Activated CD4-positive, alpha-beta T cell treated with anti-CD3 and anti-CD28 coated beads for 36 hours (primary cell): ENCODE measurements at regions not wholly inside any gene's neighbourhood (a gene's known extent, or its start where the extent isn't known, plus 50 kb on each side); places are given as distances from the start of the nearest gene placed in this dataset.

Source experiments
- ATAC-seq: fragments of 200-7000 bp; cut with Tn5 transposase; one replicate; pipeline ENCODE4 v1.10.0; 2021; ENCODE audit warnings: mild to moderate bottlenecking, moderate library complexity
- CTCF ChIA-PET: fragments of 350-600 bp; sonication (Branson Sonifier 250); formaldehyde crosslinking; loops from one replicate; lab custom pipeline; 2021; ENCODE audit warnings: antibody characterized with exemption; lab: Charles Lee
- POLR2A ChIA-PET: fragments of 350-600 bp; sonication (Branson Sonifier 250); formaldehyde crosslinking; loops from one replicate; lab custom pipeline; 2021; ENCODE audit warnings: antibody characterized with exemption, inconsistent platforms; lab: Charles Lee
- DNase-seq: peaks from one replicate; pipeline ENCODE4 v3.0.0-alpha.2; 2020
- H3K27ac Mint-ChIP-seq: one replicate; pipeline ENCODE4 v1.8.0; 2021; ENCODE audit warnings: mixed read lengths
- H3K27me3 Mint-ChIP-seq: one replicate; pipeline ENCODE4 v1.8.0; 2021; ENCODE audit warnings: mixed read lengths
- H3K36me3 Mint-ChIP-seq: one replicate; pipeline ENCODE4 v1.8.0; 2021; ENCODE audit warnings: low read depth, mixed read lengths
- H3K4me1 Mint-ChIP-seq: one replicate; pipeline ENCODE4 v1.8.0; 2021; ENCODE audit warnings: mixed read lengths
- H3K4me3 Mint-ChIP-seq: one replicate; pipeline ENCODE4 v1.8.0; 2021; ENCODE audit warnings: mild to moderate bottlenecking, moderate library complexity, mixed read lengths
- H3K9me3 Mint-ChIP-seq: one replicate; pipeline ENCODE4 v1.8.0; 2021; ENCODE audit warnings: low read depth, mixed read lengths
- intact Hi-C, 2 experiments: fragments of 100-400 bp; cut with DNase I in 1 of 2; cut with micrococcal nuclease in 1 of 2; formaldehyde crosslinking; loops; one replicate each; pipeline versions ENCODE4 v1.14.2 to v1.15.1; 2022 to 2024; cut with DNase I, micrococcal nuclease

DNA sequence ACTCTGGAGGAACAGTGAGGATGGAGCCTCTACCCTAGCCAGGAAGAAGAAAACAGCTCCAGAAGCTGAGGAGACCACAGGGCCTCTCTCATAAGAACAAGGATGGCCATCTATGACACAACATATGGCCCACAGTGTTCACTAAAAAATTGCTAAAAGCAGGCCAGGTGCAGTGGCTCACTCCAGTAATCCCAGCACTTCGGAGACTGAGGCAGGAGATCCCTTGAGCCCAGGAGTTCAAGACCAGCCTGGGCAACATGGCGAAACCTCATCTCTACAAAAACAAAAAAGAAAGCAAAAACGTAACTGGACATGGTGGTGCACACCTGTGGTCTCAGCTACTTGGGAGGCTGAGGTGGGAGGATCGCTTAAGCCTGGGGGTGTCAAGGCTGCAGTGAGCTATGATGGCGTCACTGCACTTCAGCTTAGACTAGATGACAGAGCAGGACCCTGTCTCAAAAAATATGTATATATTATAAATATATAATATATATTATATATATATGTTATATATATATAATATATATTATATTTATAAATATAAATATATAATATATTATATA is 103.1 kb downstream of the TOMM20 start:
- intact Hi-C loops, result no loop called here
- H3K27ac Mint-ChIP-seq, result no peak overlapping the region
- no peak overlapping the region for H3K4me3 Mint-ChIP-seq
- DNase-seq (no peak), ATAC-seq (peak; percentile 45)
- peaks cover 17% of the 10 kb centered on the region for H3K4me1 Mint-ChIP-seq
- ChIA-PET POLR2A (no interaction called here), CTCF (interaction anchor here (0.5 to 1.0 kb wide), 3 partner anchors 9 to 79 kb away, joined by 3 to 4 read pairs (median 4); no protein-coding TSS in a partner anchor)
- peaks cover 5% of the 10 kb centered on the region for H3K9me3 Mint-ChIP-seq
- no peaks in the 10 kb centered on the region for H3K27me3 Mint-ChIP-seq
- no peaks in the 10 kb centered on the region for H3K36me3 Mint-ChIP-seq

GRCh38 chr1:235024711-235025421 is 103.8 kb downstream of the TOMM20 start:
- DNase-seq (no peak), ATAC-seq (peak; percentile 53)
- Mint-ChIP-seq H3K4me1 (peaks cover 18% of the 10 kb centered on the region), H3K9me3 (peaks cover 5% of the 10 kb centered on the region), H3K4me3 (no peak overlapping the region), H3K27me3 (no peaks in the 10 kb centered on the region), H3K36me3 (no peaks in the 10 kb centered on the region), H3K27ac (no peak overlapping the region)
- intact Hi-C loops, result no loop called here
- ChIA-PET CTCF (interaction anchor here (0.5 to 1.0 kb wide), 6 partner anchors 9 to 427 kb away, joined by 3 to 5 read pairs (median 4); no protein-coding TSS in a partner anchor), POLR2A (no interaction called here)

DNA sequence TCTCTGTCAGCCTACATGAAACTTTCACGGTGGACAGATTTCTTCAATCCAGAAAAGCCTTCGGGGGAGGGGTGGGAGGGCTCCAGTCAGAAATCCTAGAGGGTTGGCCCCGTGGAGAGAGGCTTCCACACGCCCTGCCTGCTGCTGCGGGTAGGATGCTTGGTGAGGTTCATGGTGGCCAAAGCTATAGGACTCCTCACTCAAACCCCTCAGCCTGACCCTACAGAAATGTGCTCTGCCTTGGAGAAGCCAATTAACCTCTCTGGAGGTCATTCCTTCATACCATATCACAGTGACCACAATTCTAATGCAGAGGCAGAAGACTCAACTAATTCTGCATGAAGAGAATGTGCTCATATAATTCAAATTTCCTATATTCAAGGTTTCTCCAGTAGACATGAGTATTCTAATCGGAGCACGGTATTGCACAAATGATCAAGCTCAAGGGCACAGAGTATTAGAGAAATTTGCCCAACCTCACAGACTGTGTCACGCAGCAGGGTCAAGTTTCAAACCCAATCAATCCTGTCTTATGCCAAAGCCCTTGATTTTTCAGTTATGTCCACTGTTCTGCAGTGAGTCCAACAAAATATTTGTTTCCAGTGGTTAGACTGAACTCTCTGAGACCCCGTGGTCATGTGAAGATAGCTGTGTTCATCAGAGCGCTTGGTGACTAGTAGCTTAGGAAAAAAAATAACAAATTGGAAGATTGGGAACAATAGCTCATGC is 104.8 kb downstream of the TOMM20 start:
- Mint-ChIP-seq H3K27ac (no peak overlapping the region), H3K36me3 (peaks cover under 1% of the 10 kb centered on the region), H3K4me3 (no peak overlapping the region), H3K9me3 (peaks cover 6% of the 10 kb centered on the region), H3K27me3 (no peaks in the 10 kb centered on the region), H3K4me1 (peaks cover 28% of the 10 kb centered on the region)
- CTCF ChIA-PET, result interaction anchor here (0.7 to 0.9 kb wide), 2 partner anchors 22 to 426 kb away, joined by 5 read pairs; no protein-coding TSS in a partner anchor
- ATAC-seq, result no peak
- intact Hi-C loops, result no loop called here
- POLR2A ChIA-PET, result interaction anchor here (0.6 kb wide), 1 partner anchor 60 kb away, joined by 3 read pairs; no protein-coding TSS in a partner anchor
- no peak for DNase-seq

DNA sequence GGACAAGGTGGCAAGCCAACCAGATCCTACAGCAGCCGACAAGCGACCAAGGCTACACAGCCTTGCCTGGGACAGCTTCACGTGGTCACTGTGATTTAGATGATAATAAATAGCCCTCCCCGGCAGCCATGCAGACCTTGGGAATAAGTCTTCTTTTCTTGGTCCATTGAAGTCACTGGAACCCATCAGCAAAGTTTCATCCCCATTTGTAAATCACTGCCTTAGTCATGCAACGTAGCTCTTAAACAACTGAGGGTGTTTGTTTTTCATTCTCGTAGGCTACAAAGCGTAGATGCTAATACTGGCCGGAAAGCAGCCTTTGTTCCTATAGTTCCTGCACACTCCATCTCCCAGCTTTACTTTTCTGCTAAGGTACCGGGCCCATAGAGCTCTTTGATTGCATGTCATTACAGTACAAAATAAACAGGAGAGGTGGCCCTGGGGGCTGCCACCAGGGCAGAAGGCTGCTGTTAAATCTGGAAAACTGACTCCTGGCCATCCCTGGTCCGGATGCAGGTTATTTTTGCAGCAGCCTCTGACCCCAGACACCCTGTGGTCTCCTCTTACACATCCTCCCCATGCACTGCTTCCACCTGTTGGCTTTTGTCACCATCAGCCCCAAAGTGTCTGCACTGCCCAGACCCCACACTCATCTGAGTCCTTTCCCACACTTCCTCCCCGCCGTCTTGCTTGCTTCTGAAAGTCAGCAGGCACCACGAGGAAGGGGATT is 105.5 kb downstream of the TOMM20 start:
- DNase-seq (no peak), ATAC-seq (no peak)
- POLR2A ChIA-PET, result interaction anchor here (0.6 kb wide), 1 partner anchor 60 kb away, joined by 3 read pairs; no protein-coding TSS in a partner anchor
- intact Hi-C loops, result no loop called here
- Mint-ChIP-seq H3K27me3 (no peaks in the 10 kb centered on the region), H3K27ac (no peak overlapping the region), H3K9me3 (peaks cover 12% of the 10 kb centered on the region), H3K4me1 (peaks cover 36% of the 10 kb centered on the region), H3K36me3 (peaks cover 6% of the 10 kb centered on the region), H3K4me3 (no peak overlapping the region)
- CTCF ChIA-PET, result interaction anchor here (1.0 kb wide), 1 partner anchor 12 kb away, joined by 4 read pairs; no protein-coding TSS in a partner anchor

DNA sequence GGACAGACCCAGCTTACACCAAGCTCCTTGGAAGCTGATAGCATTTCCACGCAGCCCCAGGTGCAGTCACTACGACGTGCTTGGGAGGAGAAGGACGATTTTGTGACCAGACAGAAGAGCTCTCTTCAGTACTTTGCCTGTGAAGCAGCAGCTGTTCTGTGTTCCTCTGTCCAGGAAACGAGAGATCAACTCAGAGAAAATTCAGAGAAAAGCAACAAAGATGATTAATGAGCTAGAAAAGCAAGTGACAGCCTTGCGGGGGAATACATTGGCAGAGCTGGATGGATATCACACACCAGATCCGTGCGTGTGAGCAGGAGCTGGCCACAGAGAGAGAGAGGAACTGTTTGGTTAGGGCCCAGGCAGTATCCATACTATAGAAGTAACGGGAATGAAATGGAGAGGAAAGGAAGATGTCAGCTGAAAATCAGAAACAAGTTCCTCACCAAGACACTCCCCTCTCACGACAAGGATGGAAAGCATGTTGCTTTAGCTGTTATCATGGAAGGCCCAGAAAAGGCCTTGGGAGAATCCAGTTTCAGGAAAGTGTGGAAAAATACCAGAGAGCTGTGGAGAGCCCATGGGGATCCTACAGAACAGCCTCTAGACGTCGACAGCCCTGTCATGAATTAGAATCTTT is 106.2 kb downstream of the TOMM20 start:
- Mint-ChIP-seq H3K27ac (peak overlapping the region; percentile 0), H3K36me3 (peaks cover 6% of the 10 kb centered on the region), H3K9me3 (peaks cover 13% of the 10 kb centered on the region), H3K4me1 (peaks cover 42% of the 10 kb centered on the region), H3K4me3 (no peak overlapping the region), H3K27me3 (no peaks in the 10 kb centered on the region)
- intact Hi-C loops, result no loop called here
- CTCF ChIA-PET, result interaction anchor here (0.5 to 1.0 kb wide), 3 partner anchors 12 to 508 kb away, joined by 3 to 4 read pairs (median 3); no protein-coding TSS in a partner anchor
- POLR2A ChIA-PET, result no interaction called here
- DNase-seq (no peak), ATAC-seq (no peak)

DNA sequence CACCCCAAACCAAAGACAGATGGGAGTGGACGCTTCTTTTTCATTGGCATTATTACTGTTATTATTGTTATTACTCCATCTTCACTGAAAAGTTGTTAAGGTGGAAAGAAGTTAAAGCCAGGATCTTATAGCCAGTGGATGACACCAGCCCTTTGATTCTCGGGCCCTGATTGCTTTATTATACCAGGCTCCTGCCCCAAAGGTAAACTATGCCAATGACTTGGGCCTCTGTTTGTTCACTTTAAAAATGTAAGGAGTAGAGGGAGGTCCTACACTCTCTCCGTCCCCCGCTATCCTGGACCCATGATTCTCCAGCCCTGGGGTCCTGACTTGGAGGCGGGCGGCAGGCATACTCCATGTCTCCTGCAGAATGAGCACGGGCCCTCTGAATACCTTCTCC is 106.8 kb downstream of the TOMM20 start:
- CTCF ChIA-PET, result interaction anchor here (0.5 to 0.7 kb wide), 2 partner anchors 302 to 508 kb away, joined by 3 read pairs; no protein-coding TSS in a partner anchor
- Mint-ChIP-seq H3K4me3 (no peak overlapping the region), H3K4me1 (peaks cover 49% of the 10 kb centered on the region), H3K36me3 (peaks cover 6% of the 10 kb centered on the region), H3K27me3 (no peaks in the 10 kb centered on the region), H3K9me3 (peaks cover 9% of the 10 kb centered on the region), H3K27ac (no peak overlapping the region)
- POLR2A ChIA-PET, result no interaction called here
- ATAC-seq, result no peak
- intact Hi-C loops, result no loop called here
- no peak for DNase-seq

DNA sequence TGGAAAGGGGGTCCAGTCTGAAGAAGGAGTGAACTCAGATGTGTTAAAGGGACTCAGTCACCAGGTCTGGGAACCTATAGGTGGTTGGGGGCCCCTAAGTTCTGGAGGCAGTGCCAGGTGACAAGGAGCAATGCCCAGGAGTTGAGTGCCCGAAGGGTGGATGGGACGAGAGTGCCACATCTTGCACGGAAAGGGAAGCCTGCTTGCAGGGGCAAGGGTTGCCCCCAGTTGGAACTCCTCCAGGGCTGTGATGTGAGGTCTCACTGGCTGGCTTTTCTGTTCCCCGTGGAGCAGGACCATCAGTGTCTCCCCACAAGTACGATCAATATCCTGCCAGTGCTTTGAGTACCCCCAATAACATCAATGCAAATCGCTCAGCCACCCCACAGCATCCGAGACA is 107.3 kb downstream of the TOMM20 start:
- DNase-seq (no peak), ATAC-seq (no peak)
- ChIA-PET CTCF (interaction anchor here (1.3 kb wide), 1 partner anchor 62 kb away, joined by 5 read pairs; no protein-coding TSS in a partner anchor), POLR2A (no interaction called here)
- H3K4me3 Mint-ChIP-seq, result no peak overlapping the region
- H3K27ac Mint-ChIP-seq, result no peak overlapping the region
- intact Hi-C loops, result no loop called here
- no peaks in the 10 kb centered on the region for H3K27me3 Mint-ChIP-seq
- H3K36me3 Mint-ChIP-seq, result peaks cover 6% of the 10 kb centered on the region
- H3K9me3 Mint-ChIP-seq, result peaks cover 9% of the 10 kb centered on the region
- peaks cover 51% of the 10 kb centered on the region for H3K4me1 Mint-ChIP-seq

- Mint-ChIP-seq H3K36me3 (peaks cover 6% of the 10 kb centered on the region), H3K27ac (no peak overlapping the region), H3K9me3 (peaks cover 9% of the 10 kb centered on the region), H3K4me3 (no peak overlapping the region), H3K27me3 (no peaks in the 10 kb centered on the region), H3K4me1 (peaks cover 60% of the 10 kb centered on the region)
- intact Hi-C loops, result no loop called here
- ChIA-PET CTCF (interaction anchor here (0.8 to 1.3 kb wide), 2 partner anchors 64 to 476 kb away, joined by 4 to 5 read pairs; no protein-coding TSS in a partner anchor), POLR2A (interaction anchor here (1.1 kb wide), 1 partner anchor 8 kb away, joined by 3 read pairs; no protein-coding TSS in a partner anchor)
- DNase-seq, result no peak
- no peak for ATAC-seq
Measured at GRCh38 chr1:235019961-235020360, 108.7 kb downstream of the TOMM20 start.

DNA sequence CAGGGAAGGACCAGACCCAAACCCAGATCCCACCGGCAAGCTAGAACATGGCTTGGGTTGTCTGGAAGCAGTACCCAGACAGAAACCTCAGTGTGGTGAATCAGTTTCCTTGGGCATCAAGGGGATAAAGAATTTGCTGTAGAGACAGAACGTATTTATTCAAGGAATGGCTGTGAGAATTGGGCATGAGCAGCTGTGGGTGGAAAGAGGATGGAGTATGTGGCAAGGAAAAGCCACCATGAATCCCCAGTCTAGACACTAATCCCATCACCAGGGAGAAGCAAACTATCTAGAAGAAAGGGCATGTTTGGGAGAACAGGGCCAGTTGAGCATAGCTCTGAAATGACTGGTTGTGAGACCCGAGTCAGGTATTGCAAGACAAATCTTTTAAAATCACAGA is 109.2 kb downstream of the TOMM20 start:
- Mint-ChIP-seq H3K4me1 (peaks cover 65% of the 10 kb centered on the region), H3K9me3 (peaks cover 9% of the 10 kb centered on the region), H3K4me3 (no peak overlapping the region), H3K27me3 (no peaks in the 10 kb centered on the region), H3K36me3 (peaks cover 6% of the 10 kb centered on the region), H3K27ac (peak overlapping the region; percentile 72)
- ATAC-seq (no peak), DNase-seq (no peak)
- ChIA-PET CTCF (interaction anchor here (0.7 to 0.8 kb wide), 2 partner anchors 475 to 806 kb away, joined by 4 read pairs; no protein-coding TSS in a partner anchor), POLR2A (no interaction called here)
- intact Hi-C loops, result no loop called here

GRCh38 chr1:235018720-235019444 is 109.8 kb downstream of the TOMM20 start:
- CTCF ChIA-PET, result interaction anchor here (0.6 to 0.7 kb wide), 2 partner anchors 91 to 806 kb away, joined by 4 read pairs; no protein-coding TSS in a partner anchor
- intact Hi-C loops, result no loop called here

More at GRCh38 chr1:235018720-235019444, 109.8 kb downstream of the TOMM20 start:
- H3K27me3 Mint-ChIP-seq, result no peaks in the 10 kb centered on the region
- peak overlapping the region; percentile 72 for H3K27ac Mint-ChIP-seq
- no peak for ATAC-seq
- no peak overlapping the region for H3K4me3 Mint-ChIP-seq
- DNase-seq, result peak; percentile 72
- peaks cover 6% of the 10 kb centered on the region for H3K36me3 Mint-ChIP-seq
- peaks cover 70% of the 10 kb centered on the region for H3K4me1 Mint-ChIP-seq
- H3K9me3 Mint-ChIP-seq, result peaks cover 9% of the 10 kb centered on the region
- POLR2A ChIA-PET, result no interaction called here
